Upper lobe of right lung (tissue), 1 donor: ENCODE measurements at regions not wholly inside any gene's neighbourhood (a gene's known extent, or its start where the extent isn't known, plus 50 kb on each side); places are given as distances from the start of the nearest gene placed in this dataset.
"Not testable (repeated sequence)": the region's sequence is repeated elsewhere in the genome, so short reads cannot be mapped to it uniquely, and the experiment has no call there.

Experiments used
- ATAC-seq: fragments of 200-7000 bp; cut with Tn5 transposase; one replicate; pipeline ENCODE4 v1.9.1; 2020; ENCODE audit warnings: mild to moderate bottlenecking, moderate library complexity
- DNase-seq: peaks from one replicate; pipeline ENCODE4 v3.0.0-alpha.2; 2020
- H3K27ac ChIP-seq: fragments of 200-600 bp; one replicate; pipeline ENCODE4 v1.8.0; 2022
- H3K27me3 ChIP-seq: fragments of 200-600 bp; one replicate; pipeline ENCODE4 v1.8.0; 2022; ENCODE audit warnings: mild to moderate bottlenecking
- H3K36me3 ChIP-seq: fragments of 200-600 bp; one replicate; pipeline ENCODE4 v1.8.0; 2022
- H3K4me1 ChIP-seq: fragments of 200-600 bp; one replicate; pipeline ENCODE4 v1.8.0; 2022
- H3K4me3 ChIP-seq: fragments of 200-600 bp; one replicate; pipeline ENCODE4 v1.8.0; 2022; ENCODE audit warnings: mild to moderate bottlenecking
- H3K9me3 ChIP-seq: fragments of 200-600 bp; one replicate; pipeline ENCODE4 v1.8.0; 2022
- intact Hi-C: fragments of 100-400 bp; cut with DNase I; formaldehyde crosslinking; loops from one replicate; pipeline ENCODE4 v1.11.0; 2022
- TF ChIP-seq, protein P1 (sequence below): fragments of 200-600 bp; IDR thresholded peaks from one replicate; pipeline ENCODE4 v1.8.0; 2022; ENCODE audit warnings: antibody characterized with exemption
- donor health status: DM: no; HTN: yes; CAD: no; lungs with severe emphysema.

DNA sequence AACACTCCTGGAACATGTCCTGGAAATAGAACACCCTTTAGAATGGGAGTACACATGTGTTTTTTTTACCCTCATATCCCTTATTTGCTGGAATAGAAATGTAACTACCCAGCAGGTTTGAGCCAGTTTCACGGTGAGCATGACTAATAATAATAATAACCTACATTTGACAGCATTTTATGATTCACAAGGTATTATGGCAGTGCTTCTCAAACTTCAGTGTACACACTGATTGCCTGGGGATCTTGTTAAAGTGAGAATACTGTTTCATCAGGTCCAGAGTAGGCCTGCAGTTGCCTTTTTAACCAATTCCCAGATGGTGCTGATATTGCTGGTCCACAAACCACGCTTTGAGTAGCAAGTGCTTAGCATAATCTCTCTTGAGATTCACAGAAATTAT, 63.9 kb downstream of the NFKBIZ start:
- Histone ChIP-seq H3K27ac (no peak overlapping the region), H3K36me3 (no peaks in the 10 kb centered on the region), H3K4me1 (no peaks in the 10 kb centered on the region), H3K27me3 (no peaks in the 10 kb centered on the region), H3K4me3 (no peak overlapping the region), H3K9me3 (no peaks in the 10 kb centered on the region)
- DNase-seq (no peak), ATAC-seq (no peak)
- TF ChIP-seq, protein P1, sequence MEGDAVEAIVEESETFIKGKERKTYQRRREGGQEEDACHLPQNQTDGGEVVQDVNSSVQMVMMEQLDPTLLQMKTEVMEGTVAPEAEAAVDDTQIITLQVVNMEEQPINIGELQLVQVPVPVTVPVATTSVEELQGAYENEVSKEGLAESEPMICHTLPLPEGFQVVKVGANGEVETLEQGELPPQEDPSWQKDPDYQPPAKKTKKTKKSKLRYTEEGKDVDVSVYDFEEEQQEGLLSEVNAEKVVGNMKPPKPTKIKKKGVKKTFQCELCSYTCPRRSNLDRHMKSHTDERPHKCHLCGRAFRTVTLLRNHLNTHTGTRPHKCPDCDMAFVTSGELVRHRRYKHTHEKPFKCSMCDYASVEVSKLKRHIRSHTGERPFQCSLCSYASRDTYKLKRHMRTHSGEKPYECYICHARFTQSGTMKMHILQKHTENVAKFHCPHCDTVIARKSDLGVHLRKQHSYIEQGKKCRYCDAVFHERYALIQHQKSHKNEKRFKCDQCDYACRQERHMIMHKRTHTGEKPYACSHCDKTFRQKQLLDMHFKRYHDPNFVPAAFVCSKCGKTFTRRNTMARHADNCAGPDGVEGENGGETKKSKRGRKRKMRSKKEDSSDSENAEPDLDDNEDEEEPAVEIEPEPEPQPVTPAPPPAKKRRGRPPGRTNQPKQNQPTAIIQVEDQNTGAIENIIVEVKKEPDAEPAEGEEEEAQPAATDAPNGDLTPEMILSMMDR = no peak
- intact Hi-C loops = no loop called here

DNA sequence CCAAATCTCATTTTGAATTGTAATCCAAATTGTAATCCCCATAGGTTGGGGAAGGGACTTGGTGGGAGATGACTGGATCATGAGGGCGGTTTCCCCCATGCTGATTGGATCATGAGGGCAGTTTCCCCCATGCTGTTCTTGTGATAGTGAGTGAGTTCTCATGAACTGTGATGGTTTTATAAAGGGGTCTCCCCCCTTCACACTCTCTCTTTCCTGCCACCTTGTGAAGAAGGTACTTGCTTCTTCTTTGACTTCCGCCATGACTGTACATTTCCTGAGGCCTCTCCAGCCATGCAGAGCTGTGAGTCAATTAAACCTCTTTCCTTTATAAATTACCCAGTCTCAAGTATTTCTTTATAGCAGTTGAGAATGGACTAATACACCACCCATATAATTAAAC, 68.4 kb downstream of the NFKBIZ start:
- H3K9me3 ChIP-seq, H3K36me3 ChIP-seq, H3K27me3 ChIP-seq, DNase-seq, H3K27ac ChIP-seq, H3K4me3 ChIP-seq, H3K4me1 ChIP-seq, ATAC-seq, intact Hi-C loops: not testable (repeated sequence)

GRCh38 chr3:101922151-101922725, 72.9 kb downstream of the NFKBIZ start:
- H3K4me1 ChIP-seq, DNase-seq, H3K27me3 ChIP-seq, H3K27ac ChIP-seq, H3K36me3 ChIP-seq, intact Hi-C loops, H3K9me3 ChIP-seq, ATAC-seq, H3K4me3 ChIP-seq: not testable (repeated sequence)

GRCh38 chr3:101924621-101925020, 75.3 kb downstream of the NFKBIZ start:
- H3K9me3 ChIP-seq, H3K36me3 ChIP-seq, H3K4me1 ChIP-seq, H3K27me3 ChIP-seq, H3K4me3 ChIP-seq, DNase-seq, H3K27ac ChIP-seq, intact Hi-C loops, ATAC-seq: not testable (repeated sequence)

DNA sequence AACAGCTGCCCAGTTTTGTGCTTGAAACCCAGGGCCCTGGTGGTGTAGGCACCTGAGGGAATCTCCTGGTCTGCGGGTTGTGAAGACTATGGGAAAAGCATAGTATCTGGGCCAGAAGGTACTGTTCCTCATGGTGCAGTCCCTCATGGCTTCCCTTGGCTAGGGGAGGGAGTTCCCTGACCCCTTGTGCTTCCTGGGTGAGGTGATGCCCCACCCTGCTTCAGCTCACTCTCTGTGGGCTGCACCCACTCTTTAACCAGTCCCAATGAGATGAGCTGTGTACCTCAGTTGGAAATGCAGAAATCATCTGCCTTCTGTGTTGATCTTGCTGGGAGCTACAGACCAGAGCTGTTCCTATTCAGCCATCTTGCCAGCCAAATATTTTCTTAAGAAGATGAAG, 75.8 kb downstream of the NFKBIZ start:
- H3K4me1 ChIP-seq, H3K9me3 ChIP-seq, H3K27me3 ChIP-seq, H3K36me3 ChIP-seq, H3K27ac ChIP-seq, H3K4me3 ChIP-seq, ATAC-seq, DNase-seq, intact Hi-C loops: not testable (repeated sequence)

DNA sequence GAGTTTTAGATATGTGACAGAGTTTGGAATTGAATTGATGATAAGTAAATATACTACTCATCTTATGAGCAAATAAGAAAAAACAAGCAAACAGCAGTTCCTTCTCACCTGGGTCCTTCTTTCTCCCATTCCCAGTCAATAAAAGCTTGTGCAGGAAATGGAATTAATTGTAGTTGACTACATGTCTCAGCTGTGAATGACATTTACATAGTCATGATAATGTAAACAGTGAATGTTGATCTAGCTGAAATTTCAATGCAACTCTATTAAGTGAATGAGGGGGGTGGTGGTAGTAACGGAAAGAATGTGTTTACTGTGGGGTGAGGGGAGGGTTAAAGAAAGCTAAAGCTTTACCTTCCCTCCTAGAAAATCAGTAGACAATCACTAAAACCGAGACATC, 76.2 kb downstream of the NFKBIZ start:
- Histone ChIP-seq H3K4me1 (no peaks in the 10 kb centered on the region), H3K4me3 (no peak overlapping the region), H3K27me3 (no peaks in the 10 kb centered on the region), H3K27ac (no peak overlapping the region), H3K9me3 (no peaks in the 10 kb centered on the region), H3K36me3 (no peaks in the 10 kb centered on the region)
- intact Hi-C loops = no loop called here
- DNase-seq (no peak), ATAC-seq (no peak)
- TF ChIP-seq, protein P1 = no peak

DNA sequence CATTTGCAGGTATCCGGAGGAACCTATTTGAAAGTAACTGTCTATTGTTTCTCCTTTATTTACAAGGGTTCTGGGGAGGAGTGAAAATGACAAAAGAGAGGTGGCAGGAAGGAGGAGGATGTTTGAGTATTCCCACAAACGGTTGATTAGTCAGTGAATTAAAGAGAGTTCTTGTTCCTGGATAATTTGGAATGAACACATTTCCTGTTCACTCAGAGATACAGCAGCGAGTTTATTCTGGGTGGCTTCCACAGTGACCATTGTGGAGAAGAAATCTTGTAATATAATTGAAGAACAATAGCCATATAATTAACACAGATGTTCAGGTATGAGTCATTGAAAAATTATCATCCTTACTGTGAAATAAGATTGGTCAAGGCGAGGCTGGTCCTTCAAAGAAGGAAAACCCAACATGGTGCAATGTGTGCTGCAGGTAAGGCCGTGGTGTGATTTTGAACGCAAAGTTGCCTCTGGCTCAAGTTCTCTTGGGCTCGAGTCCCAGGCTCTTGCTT, 77.3 kb downstream of the NFKBIZ start:
- no peak for DNase-seq
- Histone ChIP-seq H3K27me3 (no peaks in the 10 kb centered on the region), H3K27ac (no peak overlapping the region), H3K4me3 (no peak overlapping the region), H3K36me3 (no peaks in the 10 kb centered on the region), H3K4me1 (no peaks in the 10 kb centered on the region), H3K9me3 (no peaks in the 10 kb centered on the region)
- intact Hi-C loops = no loop called here
- no peak for ATAC-seq
- TF ChIP-seq, protein P1 = no peak

GRCh38 chr3:101928890-101929289, 79.6 kb downstream of the NFKBIZ start:
- H3K4me1 ChIP-seq = no peaks in the 10 kb centered on the region
- no peak overlapping the region for H3K4me3 ChIP-seq
- no peak overlapping the region for H3K27ac ChIP-seq
- intact Hi-C loops = no loop called here
- ATAC-seq = peak; percentile 19
- DNase-seq = no peak
- no peaks in the 10 kb centered on the region for H3K9me3 ChIP-seq
- TF ChIP-seq, protein P1 = no peak
- H3K27me3 ChIP-seq = no peaks in the 10 kb centered on the region
- H3K36me3 ChIP-seq = no peaks in the 10 kb centered on the region
